ENCODE measurements at regions not wholly inside any gene's neighbourhood (a gene's known extent, or its start where the extent isn't known, plus 50 kb on each side); places are given as distances from the start of the nearest gene placed in this dataset.
"Not testable (repeated sequence)": the region's sequence is repeated elsewhere in the genome, so short reads cannot be mapped to it uniquely, and the experiment has no call there.

DNA sequence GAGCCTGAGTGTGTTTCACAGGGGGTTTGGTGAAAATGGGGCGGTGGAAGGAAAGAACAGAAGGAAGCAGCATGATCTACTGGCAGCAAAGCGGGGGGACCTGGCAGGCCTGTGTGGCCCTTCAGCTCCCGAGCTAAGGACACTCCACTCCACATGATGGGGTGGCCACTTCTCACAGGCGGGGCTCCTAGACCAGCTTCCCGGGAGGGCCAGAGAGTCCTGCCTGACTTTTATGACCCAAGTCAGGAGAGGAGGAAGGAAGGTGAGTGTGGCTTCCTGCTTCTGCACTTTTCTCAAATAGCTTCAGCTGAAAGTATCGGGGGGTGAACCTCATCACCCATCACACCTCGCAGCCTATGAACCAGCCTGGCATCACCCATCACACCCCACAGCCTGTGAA is 117.5 kb upstream of the AFDN start:
- DNase-seq (no peak), ATAC-seq (no peak)
- intact Hi-C loops (cut with DNase I), result no loop called here
- peaks cover 0 to 3% of the 10 kb centered on the region in 2 donors for H3K4me1 ChIP-seq
- no peak overlapping the region for H3K4me3 ChIP-seq
- TF ChIP-seq, protein P1, sequence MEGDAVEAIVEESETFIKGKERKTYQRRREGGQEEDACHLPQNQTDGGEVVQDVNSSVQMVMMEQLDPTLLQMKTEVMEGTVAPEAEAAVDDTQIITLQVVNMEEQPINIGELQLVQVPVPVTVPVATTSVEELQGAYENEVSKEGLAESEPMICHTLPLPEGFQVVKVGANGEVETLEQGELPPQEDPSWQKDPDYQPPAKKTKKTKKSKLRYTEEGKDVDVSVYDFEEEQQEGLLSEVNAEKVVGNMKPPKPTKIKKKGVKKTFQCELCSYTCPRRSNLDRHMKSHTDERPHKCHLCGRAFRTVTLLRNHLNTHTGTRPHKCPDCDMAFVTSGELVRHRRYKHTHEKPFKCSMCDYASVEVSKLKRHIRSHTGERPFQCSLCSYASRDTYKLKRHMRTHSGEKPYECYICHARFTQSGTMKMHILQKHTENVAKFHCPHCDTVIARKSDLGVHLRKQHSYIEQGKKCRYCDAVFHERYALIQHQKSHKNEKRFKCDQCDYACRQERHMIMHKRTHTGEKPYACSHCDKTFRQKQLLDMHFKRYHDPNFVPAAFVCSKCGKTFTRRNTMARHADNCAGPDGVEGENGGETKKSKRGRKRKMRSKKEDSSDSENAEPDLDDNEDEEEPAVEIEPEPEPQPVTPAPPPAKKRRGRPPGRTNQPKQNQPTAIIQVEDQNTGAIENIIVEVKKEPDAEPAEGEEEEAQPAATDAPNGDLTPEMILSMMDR (IDR thresholded peaks at IDR 0.05), result no peak
- no peaks in the 10 kb centered on the region for H3K9me3 ChIP-seq
- peaks cover 0 to 16% of the 10 kb centered on the region in 2 donors for H3K27me3 ChIP-seq
- no peaks in the 10 kb centered on the region for H3K36me3 ChIP-seq
- no peak overlapping the region for H3K27ac ChIP-seq

- H3K4me3 ChIP-seq; intact Hi-C loops (cut with DNase I); DNase-seq; H3K4me1 ChIP-seq; H3K27ac ChIP-seq; H3K9me3 ChIP-seq; H3K36me3 ChIP-seq; ATAC-seq: not testable (repeated sequence)
- H3K27me3 ChIP-seq, result peaks cover 0 to 16% of the 10 kb centered on the region in 2 donors
Observed at GRCh38 chr6:167709776-167710336, 116.9 kb upstream of the AFDN start.

- Histone ChIP-seq H3K9me3 (no peaks in the 10 kb centered on the region), H3K27ac (no peak overlapping the region), H3K4me3 (no peak overlapping the region), H3K36me3 (no peaks in the 10 kb centered on the region), H3K4me1 (peaks cover 0 to 3% of the 10 kb centered on the region in 2 donors), H3K27me3 (peaks cover 0 to 16% of the 10 kb centered on the region in 2 donors)
- intact Hi-C loops (cut with DNase I), result no loop called here
- TF ChIP-seq, protein P1 (IDR thresholded peaks at IDR 0.05), result no peak
- no peak for DNase-seq
- ATAC-seq, result no peak
Observed at GRCh38 chr6:167710363-167710920, 116.3 kb upstream of the AFDN start.

DNA sequence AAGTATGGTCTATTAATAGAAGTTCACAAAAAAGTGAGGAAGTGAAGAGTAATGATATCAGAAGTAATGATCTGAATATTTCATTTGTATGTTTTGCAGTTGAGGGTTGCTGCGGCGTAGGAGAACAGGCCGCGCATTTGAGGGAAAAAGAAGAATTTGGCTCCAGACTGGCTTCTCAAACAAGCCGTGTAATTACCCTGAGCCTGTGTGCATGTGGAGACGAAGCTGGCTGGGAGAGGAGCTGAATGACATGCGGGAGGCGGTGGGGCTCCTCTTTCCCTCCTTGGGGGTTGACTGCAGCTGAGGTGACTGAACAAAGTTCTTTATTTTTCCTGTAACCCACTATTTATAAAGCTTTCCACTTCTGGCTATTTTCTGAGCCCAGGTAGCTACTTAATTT is 115.5 kb upstream of the AFDN start:
- TF ChIP-seq, protein P1 (IDR thresholded peaks at IDR 0.05), result no peak
- ATAC-seq (no peak), DNase-seq (no peak)
- Histone ChIP-seq H3K27ac (no peak overlapping the region), H3K9me3 (no peaks in the 10 kb centered on the region), H3K27me3 (peaks cover 0 to 16% of the 10 kb centered on the region in 2 donors), H3K4me1 (peaks cover 0 to 3% of the 10 kb centered on the region in 2 donors), H3K36me3 (no peaks in the 10 kb centered on the region), H3K4me3 (no peak overlapping the region)
- intact Hi-C loops (cut with DNase I), result no loop called here

DNA sequence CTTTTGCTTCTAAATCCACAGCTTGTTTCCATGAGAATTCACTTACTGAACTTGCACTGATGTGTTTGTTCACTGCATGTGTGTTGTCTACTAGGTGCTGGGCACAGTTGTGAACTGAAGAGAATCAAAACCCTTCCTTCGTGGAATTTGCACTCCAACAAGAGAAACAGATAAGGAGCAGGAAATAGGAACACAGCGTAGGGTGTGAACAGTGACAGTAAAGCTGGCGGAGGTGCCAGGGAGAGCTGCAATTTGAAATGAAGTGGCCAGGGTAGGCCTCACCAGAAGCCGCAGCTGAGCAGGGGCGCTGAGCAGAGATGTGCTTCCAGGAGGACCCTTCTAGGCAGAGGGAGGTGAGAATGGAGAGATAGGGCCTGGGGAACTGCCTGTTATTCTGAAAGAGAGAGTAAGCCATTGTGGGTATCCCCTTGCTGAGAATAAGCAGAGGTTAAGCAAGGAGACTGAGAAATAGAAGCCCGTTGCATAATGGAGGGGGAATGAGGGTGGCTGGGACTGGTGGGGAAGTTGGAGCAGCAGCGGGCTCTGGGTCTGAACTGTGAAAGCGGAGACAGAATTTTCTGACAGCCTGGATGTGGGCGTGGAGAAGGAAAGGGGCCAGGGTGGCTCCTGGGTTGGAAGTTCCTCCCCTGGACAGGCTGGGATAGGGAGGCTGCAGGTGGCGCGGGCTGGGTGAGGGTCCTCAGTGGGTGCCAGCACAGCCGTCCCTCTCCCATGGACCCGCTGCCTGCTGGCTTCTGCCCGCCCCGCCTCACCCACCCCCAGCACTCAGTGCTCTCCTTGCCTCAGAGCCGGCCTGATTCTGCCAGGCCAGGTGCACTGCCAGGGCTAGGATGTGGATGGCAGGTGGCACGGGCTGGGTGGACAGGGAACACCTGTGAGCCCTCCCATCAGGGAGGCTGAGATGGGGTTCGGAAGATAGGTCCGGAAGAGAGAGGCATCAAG is 114.7 kb upstream of the AFDN start:
- TF ChIP-seq, protein P1 (IDR thresholded peaks at IDR 0.05), result no peak
- ATAC-seq (no peak), DNase-seq (no peak)
- intact Hi-C loops (cut with DNase I), result no loop called here
- Histone ChIP-seq H3K4me3 (no peak overlapping the region), H3K36me3 (no peaks in the 10 kb centered on the region), H3K9me3 (no peaks in the 10 kb centered on the region), H3K4me1 (peaks cover 0 to 3% of the 10 kb centered on the region in 2 donors), H3K27ac (no peak overlapping the region), H3K27me3 (peaks cover 0 to 16% of the 10 kb centered on the region in 2 donors)

All from left lung (tissue), 4 donors.